K562 (cell line): ENCODE measurements at regions not wholly inside any gene's neighbourhood (a gene's known extent, or its start where the extent isn't known, plus 50 kb on each side); places are given as distances from the start of the nearest gene placed in this dataset.

Experiments
- ATAC-seq: fragments of 200-7000 bp; cut with Tn5 transposase; 3 replicates; pipeline ENCODE4 v1.9.1; 2020; ENCODE audit warnings: moderate library complexity
- BruUV-seq: library from RNA; stranded (reverse); fragments of 400-500 nt; replicated peaks from 2 replicates; lab custom pipeline; 2021; lab: Mats Ljungman, UMichigan
- CTCF ChIA-PET: fragments of 300-600 bp; formaldehyde crosslinking; extraction: SDS; loops from one replicate; lab custom pipeline; 2021; ENCODE audit warnings: low intra/inter-chr PET ratio; lab: Yijun Ruan, JAX
- POLR2A ChIA-PET: fragments of 300-600, 350-650 bp; sonication (Branson Sonifier 250); formaldehyde crosslinking; extraction: SDS; loops from one replicate; lab custom pipeline; 2021; ENCODE audit warnings: antibody characterized with exemption, inconsistent platforms; lab: Yijun Ruan, JAX
- DNase-seq, 4 experiments: peaks; one replicate each; pipeline versions ENCODE4 v3.0.0 to v3.0.0-alpha.2; 2011 to 2018; ENCODE audit warnings: low spot score in 3 of 4, mixed read lengths in 3 of 4; ENCODE audit errors: extremely low read depth in 1 of 4
- FAIRE-seq: peaks from 2 replicates; lab custom pipeline; 2011; peaks lifted over from hg19 to GRCh38; lab: Jason Lieb, UNC
- H2AFZ ChIP-seq: 2 replicates; pipeline ENCODE4 v1.6.0; 2011; ENCODE audit warnings: low read depth, low read length, control low read depth, inconsistent platforms
- H3K27ac ChIP-seq: fragments of 200-600 bp; 3 replicates; pipeline ENCODE4 v1.8.0; 2011; ENCODE audit warnings: low read depth, mild to moderate bottlenecking, control low read depth, inconsistent platforms, low read length, moderate library complexity, mixed read lengths; ENCODE audit errors: extremely low read depth
- H3K27me3 ChIP-seq, 2 experiments: fragments of 300-600 bp in 1 of 2; 2 replicates in 1 of 2; 3 replicates in 1 of 2; pipeline versions ENCODE4 v1.6.0 to v1.8.0; 2011; ENCODE audit warnings: inconsistent platforms in 2 of 2, low read length in 2 of 2, mild to moderate bottlenecking in 1 of 2, mixed read lengths in 1 of 2, moderate library complexity in 1 of 2; ENCODE audit not compliant: control insufficient read depth in 2 of 2, insufficient read depth in 2 of 2
- H3K36me3 ChIP-seq: fragments of 300-600 bp; 3 replicates; pipeline ENCODE4 v1.8.0; 2011; ENCODE audit warnings: mild to moderate bottlenecking, low read length, inconsistent platforms; ENCODE audit not compliant: control insufficient read depth, insufficient read depth
- H3K4me1 ChIP-seq, 2 experiments: fragments of 200-600 bp in 1 of 2; replicated peaks in 1 of 2; 2 replicates in 1 of 2; 3 replicates in 1 of 2; pipeline versions ENCODE4 v1.5.1 to v1.8.0; 2011; ENCODE audit warnings: inconsistent platforms in 2 of 2, low read length in 2 of 2, mild to moderate bottlenecking in 1 of 2, mixed read lengths in 1 of 2, moderate library complexity in 1 of 2; ENCODE audit not compliant: control insufficient read depth in 2 of 2, insufficient read depth in 2 of 2
- H3K4me2 ChIP-seq: 2 replicates; pipeline ENCODE4 v1.6.1; 2011; ENCODE audit warnings: low read length, control low read depth, inconsistent platforms, mixed read lengths; ENCODE audit not compliant: insufficient read depth
- H3K4me3 ChIP-seq: fragments of 200-600 bp; sonication (generic), shearing (Covaris generic); 2 replicates; pipeline ENCODE4 v1.5.1; 2016; ENCODE audit warnings: control low read depth, inconsistent platforms
- H3K79me2 ChIP-seq: fragments of 200-600 bp; 3 replicates; pipeline ENCODE4 v1.8.0; 2011; ENCODE audit warnings: low read length, inconsistent platforms; ENCODE audit not compliant: control insufficient read depth, insufficient read depth
- H3K9ac ChIP-seq, 2 experiments: 2 replicates each; pipeline versions ENCODE4 v1.6.0 to v1.6.1; 2011; ENCODE audit warnings: low read depth in 2 of 2, low read length in 2 of 2, control low read depth in 1 of 2, inconsistent platforms in 1 of 2, mild to moderate bottlenecking in 1 of 2, mixed read lengths in 1 of 2; ENCODE audit not compliant: insufficient read depth in 1 of 2
- H3K9me1 ChIP-seq: one replicate; pipeline ENCODE4 v1.6.0; 2011; ENCODE audit warnings: inconsistent platforms, mild to moderate bottlenecking, low read length, moderate library complexity; ENCODE audit not compliant: control insufficient read depth, insufficient read depth
- H3K9me3 ChIP-seq: replicated peaks from 2 replicates; pipeline ENCODE4 v1.5.1; 2011; ENCODE audit warnings: low read depth, low read length, inconsistent platforms; ENCODE audit not compliant: control insufficient read depth, insufficient read depth
- H4K20me1 ChIP-seq: replicated peaks from 2 replicates; pipeline ENCODE4 v1.6.1; 2011; ENCODE audit warnings: low read length, inconsistent platforms, mixed read lengths; ENCODE audit not compliant: control insufficient read depth, insufficient read depth
- BCOR ChIP-seq: fragments of 450-650 bp; IDR thresholded peaks from 2 replicates; pipeline ENCODE4 v1.6.1; 2016
- CC2D1A ChIP-seq: fragments of 450-650 bp; IDR thresholded peaks from 2 replicates; pipeline ENCODE4 v1.6.1; 2017; ENCODE audit warnings: mild to moderate bottlenecking
- DDX20 ChIP-seq: fragments of 450-650 bp; IDR thresholded peaks from 2 replicates; pipeline ENCODE4 v1.6.1; 2016; ENCODE audit warnings: missing genetic modification characterization, low read depth, mild to moderate bottlenecking, missing compliant biosample characterization, moderate library complexity
- EHMT2 ChIP-seq: fragments of 450-650 bp; IDR thresholded peaks from 2 replicates; pipeline ENCODE4 v1.6.1; 2018; ENCODE audit warnings: antibody characterized with exemption
- ETS2 ChIP-seq: IDR thresholded peaks from 2 replicates; pipeline ENCODE4 v1.6.1; 2016; ENCODE audit warnings: borderline replicate concordance, missing genetic modification characterization, mild to moderate bottlenecking, moderate library complexity, missing compliant biosample characterization; ENCODE audit not compliant: poor library complexity, severe bottlenecking
- HSF4 ChIP-seq: fragments of 250-450 bp; sonication (Bioruptor Pico); IDR thresholded peaks from 2 replicates; pipeline ENCODE4 v2.1.2; 2022; ENCODE audit warnings: mild to moderate bottlenecking, moderate library complexity, borderline replicate concordance
- SMARCE1 ChIP-seq: fragments of 450-650 bp; IDR thresholded peaks from 2 replicates; pipeline ENCODE4 v1.7.1; 2016; ENCODE audit warnings: mild to moderate bottlenecking
- THAP12 ChIP-seq: fragments of 250-450 bp; sonication (Bioruptor Pico); IDR thresholded peaks from 2 replicates; pipeline ENCODE4 v1.9.0; 2021; ENCODE audit warnings: mild to moderate bottlenecking, inconsistent platforms
- ZBTB34 ChIP-seq: fragments of 250-450 bp; sonication (Bioruptor Pico); IDR thresholded peaks from 2 replicates; pipeline ENCODE4 v1.8.0; 2021; ENCODE audit warnings: mild to moderate bottlenecking, moderate library complexity
- whole genome bisulfite sequencing: fragments of 100-300 bp; shearing (Covaris generic); methylation state at CpG from one replicate; pipeline ENCODE4 v1.1.6; 2016; ENCODE audit warnings: low coverage, mixed read lengths; ENCODE audit not compliant: insufficient coverage; ENCODE audit errors: missing lambda C conversion rate; 5-methylcytosine and 5-hydroxymethylcytosine counted together
- in situ Hi-C: fragments of 300-500 bp; cut with MboI; formaldehyde crosslinking; loops from 4 replicates; pipeline ENCODE4 v1.15.0; 2018; ENCODE audit warnings: inconsistent platforms, mixed read lengths
- intact Hi-C: fragments of 100-400 bp; cut with micrococcal nuclease; formaldehyde crosslinking; loops from 2 replicates; pipeline ENCODE4 v1.14.2; 2022
- TF ChIP-seq, protein P1 (sequence below), 2 experiments: fragments of 450-650 bp in 1 of 2; sonication (generic) in 1 of 2; formaldehyde crosslinking in 1 of 2; IDR thresholded peaks; 2 replicates each; pipeline versions ENCODE4 v1.7.1 to v1.9.0; 2016 to 2022; ENCODE audit warnings: inconsistent platforms in 1 of 2, mild to moderate bottlenecking in 1 of 2, missing genetic modification reagents in 1 of 2

GRCh38 chr10:8129438-8129837, 75.0 kb downstream of the GATA3 start:
- no peak overlapping the region for H3K9ac ChIP-seq
- H2AFZ ChIP-seq: no peak overlapping the region
- H3K36me3 ChIP-seq: no peaks in the 10 kb centered on the region
- in situ Hi-C loops (no loop called here), intact Hi-C loops (no loop called here)
- TF ChIP-seq HSF4 (CRISPR knock-in tag) (no peak), ETS2 (tag) (no peak), ZBTB34 (CRISPR knock-in tag) (no peak), CC2D1A (no peak), BCOR (no peak), DDX20 (tag) (no peak), EHMT2 (no peak), THAP12 (CRISPR knock-in tag) (no peak), SMARCE1 (no peak)
- TF ChIP-seq, protein P1, sequence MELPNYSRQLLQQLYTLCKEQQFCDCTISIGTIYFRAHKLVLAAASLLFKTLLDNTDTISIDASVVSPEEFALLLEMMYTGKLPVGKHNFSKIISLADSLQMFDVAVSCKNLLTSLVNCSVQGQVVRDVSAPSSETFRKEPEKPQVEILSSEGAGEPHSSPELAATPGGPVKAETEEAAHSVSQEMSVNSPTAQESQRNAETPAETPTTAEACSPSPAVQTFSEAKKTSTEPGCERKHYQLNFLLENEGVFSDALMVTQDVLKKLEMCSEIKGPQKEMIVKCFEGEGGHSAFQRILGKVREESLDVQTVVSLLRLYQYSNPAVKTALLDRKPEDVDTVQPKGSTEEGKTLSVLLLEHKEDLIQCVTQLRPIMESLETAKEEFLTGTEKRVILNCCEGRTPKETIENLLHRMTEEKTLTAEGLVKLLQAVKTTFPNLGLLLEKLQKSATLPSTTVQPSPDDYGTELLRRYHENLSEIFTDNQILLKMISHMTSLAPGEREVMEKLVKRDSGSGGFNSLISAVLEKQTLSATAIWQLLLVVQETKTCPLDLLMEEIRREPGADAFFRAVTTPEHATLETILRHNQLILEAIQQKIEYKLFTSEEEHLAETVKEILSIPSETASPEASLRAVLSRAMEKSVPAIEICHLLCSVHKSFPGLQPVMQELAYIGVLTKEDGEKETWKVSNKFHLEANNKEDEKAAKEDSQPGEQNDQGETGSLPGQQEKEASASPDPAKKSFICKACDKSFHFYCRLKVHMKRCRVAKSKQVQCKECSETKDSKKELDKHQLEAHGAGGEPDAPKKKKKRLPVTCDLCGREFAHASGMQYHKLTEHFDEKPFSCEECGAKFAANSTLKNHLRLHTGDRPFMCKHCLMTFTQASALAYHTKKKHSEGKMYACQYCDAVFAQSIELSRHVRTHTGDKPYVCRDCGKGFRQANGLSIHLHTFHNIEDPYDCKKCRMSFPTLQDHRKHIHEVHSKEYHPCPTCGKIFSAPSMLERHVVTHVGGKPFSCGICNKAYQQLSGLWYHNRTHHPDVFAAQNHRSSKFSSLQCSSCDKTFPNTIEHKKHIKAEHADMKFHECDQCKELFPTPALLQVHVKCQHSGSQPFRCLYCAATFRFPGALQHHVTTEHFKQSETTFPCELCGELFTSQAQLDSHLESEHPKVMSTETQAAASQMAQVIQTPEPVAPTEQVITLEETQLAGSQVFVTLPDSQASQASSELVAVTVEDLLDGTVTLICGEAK (IDR thresholded peaks at IDR 0.05): no peak
- TF ChIP-seq, protein P1 (CRISPR knock-in tag; IDR thresholded peaks at IDR 0.05): no peak
- H4K20me1 ChIP-seq: no peaks in the 10 kb centered on the region
- FAIRE-seq: no peak
- CTCF ChIA-PET: no interaction called here
- BruUV-seq: no TSS peak
- H3K4me1 ChIP-seq: no peaks in the 10 kb centered on the region
- POLR2A ChIA-PET: interaction anchor here (1.1 kb wide), 1 partner anchor 32 kb away, joined by 3 read pairs; no protein-coding TSS in a partner anchor
- no peak for ATAC-seq
- no peaks in the 10 kb centered on the region for H3K9me3 ChIP-seq
- no peak overlapping the region for H3K27ac ChIP-seq
- no peak for DNase-seq
- H3K4me3 ChIP-seq: no peak overlapping the region
- no peak overlapping the region for H3K4me2 ChIP-seq
- H3K79me2 ChIP-seq: no peaks in the 10 kb centered on the region
- WGBS: 0% methylated on average over 2 of the region's 2 CpGs
- H3K9me1 ChIP-seq: no peaks in the 10 kb centered on the region
- H3K27me3 ChIP-seq: peaks cover 0 to 4% of the 10 kb centered on the region in 2 experiments; a peak in 2 of 5 replicates
